Neural cell (in vitro differentiated cells): ENCODE measurements at regions not wholly inside any gene's neighbourhood (a gene's known extent, or its start where the extent isn't known, plus 50 kb on each side); places are given as distances from the start of the nearest gene placed in this dataset.

Experiments
- H2AFZ ChIP-seq: fragments of 200-600, 300-800 bp; sonication (generic), shearing (Covaris generic); 2 replicates; pipeline ENCODE4 v1.6.0; 2014; ENCODE audit warnings: low read depth, mild to moderate bottlenecking, antibody characterized with exemption, low read length, moderate library complexity
- H3F3A ChIP-seq: fragments of 200-600 bp; shearing (Covaris generic); 2 replicates; pipeline ENCODE4 v1.6.1; 2016; ENCODE audit warnings: mild to moderate bottlenecking, moderate library complexity, mixed read lengths, antibody characterized with exemption, low read length; ENCODE audit not compliant: insufficient read depth, poor library complexity, severe bottlenecking
- H3K27ac ChIP-seq: fragments of 200-600, 300-800 bp; sonication (generic), shearing (Covaris generic); 2 replicates; pipeline ENCODE4 v1.5.1; 2014; ENCODE audit warnings: mild to moderate bottlenecking, low read length, moderate library complexity
- H3K27me3 ChIP-seq: fragments of 300-800, 200-600 bp; sonication (generic), shearing (Covaris generic); 2 replicates; pipeline ENCODE4 v1.6.0; 2014; ENCODE audit warnings: mild to moderate bottlenecking, low read depth, low read length, moderate library complexity; ENCODE audit not compliant: insufficient read depth
- H3K36me3 ChIP-seq: fragments of 300-800, 200-600 bp; sonication (generic), shearing (Covaris generic); 2 replicates; pipeline ENCODE4 v1.5.1; 2014; ENCODE audit warnings: mild to moderate bottlenecking, antibody characterized with exemption, low read length, moderate library complexity; ENCODE audit not compliant: insufficient read depth
- H3K4me2 ChIP-seq: fragments of 300-800, 200-600 bp; sonication (generic), shearing (Covaris generic); 2 replicates; pipeline ENCODE4 v1.6.0; 2014; ENCODE audit warnings: mild to moderate bottlenecking, low read length
- H3K4me3 ChIP-seq: fragments of 300-800, 200-600 bp; sonication (generic), shearing (Covaris generic); 2 replicates; pipeline ENCODE4 v1.5.1; 2014; ENCODE audit warnings: mild to moderate bottlenecking, low read length, moderate library complexity
- H3K79me2 ChIP-seq: fragments of 200-600 bp; shearing (Covaris generic); replicated peaks from 2 replicates; pipeline ENCODE4 v1.6.0; 2014; ENCODE audit warnings: mild to moderate bottlenecking, low read length, moderate library complexity; ENCODE audit not compliant: insufficient read depth
- H3K9ac ChIP-seq: fragments of 300-800, 200-600 bp; sonication (generic), shearing (Covaris generic); 2 replicates; pipeline ENCODE4 v1.6.1; 2016; ENCODE audit warnings: mild to moderate bottlenecking, low read length, mixed read lengths
- H3K9me2 ChIP-seq: fragments of 200-600 bp; shearing (Covaris generic); 2 replicates; pipeline ENCODE4 v1.6.1; 2016; ENCODE audit warnings: mild to moderate bottlenecking, low read length, mixed read lengths; ENCODE audit not compliant: insufficient read depth
- H3K9me3 ChIP-seq: fragments of 200-600, 300-800 bp; sonication (generic), shearing (Covaris generic); 2 replicates; pipeline ENCODE4 v1.6.1; 2016; ENCODE audit warnings: mild to moderate bottlenecking, mixed run types, low read length, moderate library complexity, mixed read lengths
- H4K20me1 ChIP-seq: fragments of 200-600 bp; shearing (Covaris generic); 2 replicates; pipeline ENCODE4 v1.6.1; 2016; ENCODE audit warnings: mild to moderate bottlenecking, mixed run types; ENCODE audit not compliant: insufficient read depth
- CTCF ChIP-seq: fragments of 450-650 bp; IDR thresholded peaks from 2 replicates; pipeline ENCODE4 v1.5.1; 2014; ENCODE audit warnings: antibody characterized with exemption, mild to moderate bottlenecking, moderate library complexity; ENCODE audit not compliant: poor library complexity, severe bottlenecking
- EP300 ChIP-seq: fragments of 450-650 bp; conservative IDR thresholded peaks from 2 replicates; pipeline ENCODE4 v1.6.1; 2014; ENCODE audit warnings: antibody characterized with exemption, mild to moderate bottlenecking, moderate library complexity; ENCODE audit not compliant: poor library complexity, severe bottlenecking
- EZH2 ChIP-seq: fragments of 200-600, 300-800 bp; shearing (Covaris generic), sonication (generic); IDR thresholded peaks from 2 replicates; pipeline ENCODE4 v1.6.1; 2014; ENCODE audit warnings: antibody characterized with exemption, low read length, borderline replicate concordance, mild to moderate bottlenecking; ENCODE audit not compliant: insufficient read depth, poor library complexity, severe bottlenecking
- MXI1 ChIP-seq: fragments of 450-650 bp; conservative IDR thresholded peaks from 2 replicates; pipeline ENCODE4 v1.6.1; 2014; ENCODE audit warnings: antibody characterized with exemption, mild to moderate bottlenecking; ENCODE audit not compliant: poor library complexity, severe bottlenecking
- POLR2AphosphoS5 ChIP-seq: IDR thresholded peaks from 2 replicates; pipeline ENCODE4 v1.6.1; 2012
- RAD21 ChIP-seq: fragments of 450-650 bp; conservative IDR thresholded peaks from 2 replicates; pipeline ENCODE4 v1.6.1; 2014; ENCODE audit warnings: antibody characterized with exemption, mild to moderate bottlenecking, moderate library complexity
- REST ChIP-seq: IDR thresholded peaks from 2 replicates; pipeline ENCODE4 v1.6.1; 2012; ENCODE audit warnings: borderline replicate concordance
- SMC3 ChIP-seq: fragments of 450-650 bp; conservative IDR thresholded peaks from 2 replicates; pipeline ENCODE4 v1.6.1; 2014; ENCODE audit warnings: antibody characterized with exemption, mild to moderate bottlenecking, moderate library complexity; ENCODE audit not compliant: poor library complexity
- TAF1 ChIP-seq: IDR thresholded peaks from 2 replicates; pipeline ENCODE4 v1.6.1; 2012; ENCODE audit warnings: low read depth

GRCh38 chr15:89406940-89407607 is 72.5 kb upstream of the POLG start:
- H3K36me3 ChIP-seq = no peaks in the 10 kb centered on the region
- H3F3A ChIP-seq = peaks cover 5% of the 10 kb centered on the region
- H2AFZ ChIP-seq = no peak overlapping the region
- H3K9ac ChIP-seq = peak overlapping the region; percentile 47
- H3K27ac ChIP-seq = peak overlapping the region; percentile 32
- no peaks in the 10 kb centered on the region for H4K20me1 ChIP-seq
- TF ChIP-seq TAF1 (no peak), CTCF (peak; percentile 45), MXI1 (no peak), REST (no peak), EZH2 (peak; percentile 34)
- H3K4me2 ChIP-seq = no peak overlapping the region
- H3K4me3 ChIP-seq = peak overlapping the region; percentile 55
- no peaks in the 10 kb centered on the region for H3K9me2 ChIP-seq
- H3K79me2 ChIP-seq = no peaks in the 10 kb centered on the region
- peaks cover 96% of the 10 kb centered on the region for H3K27me3 ChIP-seq
- peaks cover 15% of the 10 kb centered on the region for H3K9me3 ChIP-seq

GRCh38 chr15:89406218-89406939 is 71.8 kb upstream of the POLG start:
- no peaks in the 10 kb centered on the region for H4K20me1 ChIP-seq
- H3K27ac ChIP-seq = no peak overlapping the region
- H2AFZ ChIP-seq = no peak overlapping the region
- no peaks in the 10 kb centered on the region for H3K79me2 ChIP-seq
- no peak for TF ChIP-seq EP300
- no peak for TF ChIP-seq MXI1
- TF ChIP-seq CTCF = no peak
- TF ChIP-seq TAF1 = no peak
- no peak for TF ChIP-seq SMC3
- no peak for TF ChIP-seq RAD21
- no peak for TF ChIP-seq EZH2
- TF ChIP-seq POLR2AphosphoS5 = no peak
- peaks cover 5% of the 10 kb centered on the region for H3F3A ChIP-seq
- H3K9me2 ChIP-seq = no peaks in the 10 kb centered on the region
- H3K36me3 ChIP-seq = no peaks in the 10 kb centered on the region
- peaks cover 96% of the 10 kb centered on the region for H3K27me3 ChIP-seq
- peaks cover 15% of the 10 kb centered on the region for H3K9me3 ChIP-seq
- H3K4me3 ChIP-seq = no peak overlapping the region
- no peak overlapping the region for H3K4me2 ChIP-seq
- H3K9ac ChIP-seq = no peak overlapping the region
